ENCODE measurements at regions not wholly inside any gene's neighbourhood (a gene's known extent, or its start where the extent isn't known, plus 50 kb on each side); places are given as distances from the start of the nearest gene placed in this dataset.

- DNase-seq (ENCODE audit: low read depth in 3 of 3, low spot score in 1 of 3) = no peak
These were observed 701.1 kb upstream of the KLHL29 start for GRCh38 chr2:22683914-22684313.

- no peak for DNase-seq (ENCODE audit: low read depth in 3 of 3, low spot score in 1 of 3)
These were observed 694.9 kb upstream of the KLHL29 start for GRCh38 chr2:22690096-22690495.

GRCh38 chr2:22691666-22692065 is 693.3 kb upstream of the KLHL29 start:
- no peak for DNase-seq (ENCODE audit: low read depth in 3 of 3, low spot score in 1 of 3)

- no peak for DNase-seq (ENCODE audit: low read depth in 3 of 3, low spot score in 1 of 3)
These were observed 692.2 kb upstream of the KLHL29 start for GRCh38 chr2:22692746-22693145.

- no peak for DNase-seq (ENCODE audit: low read depth in 3 of 3, low spot score in 1 of 3)
These were observed 690.7 kb upstream of the KLHL29 start for GRCh38 chr2:22694300-22694699.

GRCh38 chr2:22694856-22695255 is 690.1 kb upstream of the KLHL29 start:
- no peak for DNase-seq (ENCODE audit: low read depth in 3 of 3, low spot score in 1 of 3)

GRCh38 chr2:22697054-22697788 is 687.8 kb upstream of the KLHL29 start:
- no peak for DNase-seq (ENCODE audit: low read depth in 3 of 3, low spot score in 1 of 3)

GRCh38 chr2:22701561-22702160 is 683.3 kb upstream of the KLHL29 start:
- no peak for DNase-seq (ENCODE audit: low read depth in 3 of 3, low spot score in 1 of 3)

- DNase-seq (ENCODE audit: low read depth in 3 of 3, low spot score in 1 of 3) = no peak
These were observed 681.6 kb upstream of the KLHL29 start for GRCh38 chr2:22703286-22703920.

- DNase-seq (ENCODE audit: low read depth in 3 of 3, low spot score in 1 of 3) = no peak
These were observed 665.6 kb upstream of the KLHL29 start for GRCh38 chr2:22719396-22719795.

- no peak for DNase-seq (ENCODE audit: low read depth in 3 of 3, low spot score in 1 of 3)
These were observed 655.5 kb upstream of the KLHL29 start for GRCh38 chr2:22729466-22729865.

GRCh38 chr2:22734373-22735045 is 650.5 kb upstream of the KLHL29 start:
- DNase-seq (ENCODE audit: low read depth in 3 of 3, low spot score in 1 of 3) = no peak

- no peak for DNase-seq (ENCODE audit: low read depth in 3 of 3, low spot score in 1 of 3)
These were observed 647.8 kb upstream of the KLHL29 start for GRCh38 chr2:22737144-22737543.

- DNase-seq (ENCODE audit: low read depth in 3 of 3, low spot score in 1 of 3) = no peak
These were observed 643.8 kb upstream of the KLHL29 start for GRCh38 chr2:22741216-22741615.

GRCh38 chr2:22748909-22749308 is 636.1 kb upstream of the KLHL29 start:
- no peak for DNase-seq (ENCODE audit: low read depth in 3 of 3, low spot score in 1 of 3)

- no peak for DNase-seq (ENCODE audit: low read depth in 3 of 3, low spot score in 1 of 3)
These were observed 631.5 kb upstream of the KLHL29 start for GRCh38 chr2:22753476-22753875.

- no peak for DNase-seq (ENCODE audit: low read depth in 3 of 3, low spot score in 1 of 3)
These were observed 628.5 kb upstream of the KLHL29 start for GRCh38 chr2:22756276-22757043.

GRCh38 chr2:22769497-22769896 is 615.5 kb upstream of the KLHL29 start:
- DNase-seq (ENCODE audit: low read depth in 3 of 3, low spot score in 1 of 3) = no peak

GRCh38 chr2:22784566-22784965 is 600.4 kb upstream of the KLHL29 start:
- DNase-seq (ENCODE audit: low read depth in 3 of 3, low spot score in 1 of 3) = no peak

- DNase-seq (ENCODE audit: low read depth in 3 of 3, low spot score in 1 of 3) = no peak
These were observed 598.2 kb upstream of the KLHL29 start for GRCh38 chr2:22786817-22787216.

GRCh38 chr2:22787745-22788144 is 597.2 kb upstream of the KLHL29 start:
- DNase-seq (ENCODE audit: low read depth in 3 of 3, low spot score in 1 of 3) = no peak

Data from stimulated activated CD4-positive, alpha-beta T cell treated with anti-CD3 and anti-CD28 coated beads, TNF-alpha, amount 100 ng/mL, for 1 hour (primary cell).